ENCODE measurements at regions not wholly inside any gene's neighbourhood (a gene's known extent, or its start where the extent isn't known, plus 50 kb on each side); places are given as distances from the start of the nearest gene placed in this dataset.
"Not testable (repeated sequence)": the region's sequence is repeated elsewhere in the genome, so short reads cannot be mapped to it uniquely, and the experiment has no call there.

DNA sequence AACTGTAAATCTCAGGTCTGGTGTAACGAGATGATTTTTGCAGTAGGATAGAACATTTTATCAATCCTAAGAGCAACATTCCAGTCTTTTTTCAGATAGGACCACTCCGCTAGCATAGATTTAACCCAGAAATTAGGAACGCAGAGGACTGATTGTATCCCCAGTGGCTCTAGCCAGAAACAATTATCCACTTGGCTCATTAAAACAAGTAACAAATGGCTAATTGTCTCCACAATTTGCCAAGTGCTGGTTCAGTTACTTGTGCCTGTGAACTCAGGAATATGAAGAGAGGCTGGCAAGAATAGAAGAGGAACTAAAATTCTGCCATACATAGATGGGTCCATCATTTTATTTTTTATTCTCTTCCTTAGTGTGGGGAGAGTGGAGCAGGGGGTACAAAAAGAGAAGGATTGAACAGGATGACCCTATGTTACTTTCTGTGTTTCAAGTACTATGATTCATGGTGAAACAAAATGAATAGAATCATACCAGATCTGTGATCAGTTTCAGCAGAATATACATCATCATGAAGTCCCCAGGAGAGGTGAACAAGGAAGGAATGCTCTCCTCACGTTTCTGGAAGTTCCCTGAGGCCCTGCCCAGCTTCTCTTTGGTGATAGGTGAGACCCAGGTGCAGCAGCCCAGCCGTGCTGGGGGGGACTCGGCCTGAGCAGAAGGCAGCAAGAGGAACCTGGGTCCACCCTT lies 121.6 kb downstream of the ARL4C start:
- no peak for DNase-seq

DNA sequence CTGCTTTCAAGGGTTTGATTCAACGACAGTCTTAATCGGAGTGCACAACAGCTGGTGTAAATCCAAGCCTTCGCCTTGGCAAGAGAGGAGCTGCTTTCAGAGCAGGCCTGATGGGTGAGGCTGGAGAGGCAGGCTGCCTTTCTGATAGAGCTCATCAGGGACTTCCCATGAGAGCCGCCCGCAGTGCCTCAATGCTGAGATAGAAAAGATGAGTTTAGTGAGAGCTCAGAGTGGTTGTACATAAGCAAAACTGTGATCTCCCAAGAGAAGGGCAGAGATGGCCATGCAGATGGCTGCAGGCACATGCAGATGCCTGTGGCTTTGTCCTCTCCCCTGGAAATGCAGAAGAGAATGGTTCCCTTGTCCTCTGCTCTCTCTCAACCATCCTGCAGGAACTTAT lies 122.1 kb downstream of the ARL4C start:
- no peak for DNase-seq

DNA sequence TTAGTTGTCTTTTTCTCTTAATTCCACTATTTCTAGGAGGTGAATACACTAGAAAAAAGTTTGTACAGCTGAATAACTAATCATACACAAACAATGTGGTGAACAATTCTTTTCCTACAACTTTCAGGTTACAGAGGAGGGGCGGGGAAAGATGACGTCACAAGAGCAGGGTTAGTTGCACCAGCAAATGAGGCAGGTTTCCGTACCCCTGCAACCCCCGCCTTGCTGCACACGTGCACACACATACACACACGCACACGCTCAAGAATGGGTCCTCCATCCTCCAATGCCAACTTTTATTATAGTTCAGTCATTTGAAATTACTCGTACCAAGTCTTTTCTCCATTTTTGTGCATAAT lies 122.8 kb downstream of the ARL4C start:
- no peak for DNase-seq

DNA sequence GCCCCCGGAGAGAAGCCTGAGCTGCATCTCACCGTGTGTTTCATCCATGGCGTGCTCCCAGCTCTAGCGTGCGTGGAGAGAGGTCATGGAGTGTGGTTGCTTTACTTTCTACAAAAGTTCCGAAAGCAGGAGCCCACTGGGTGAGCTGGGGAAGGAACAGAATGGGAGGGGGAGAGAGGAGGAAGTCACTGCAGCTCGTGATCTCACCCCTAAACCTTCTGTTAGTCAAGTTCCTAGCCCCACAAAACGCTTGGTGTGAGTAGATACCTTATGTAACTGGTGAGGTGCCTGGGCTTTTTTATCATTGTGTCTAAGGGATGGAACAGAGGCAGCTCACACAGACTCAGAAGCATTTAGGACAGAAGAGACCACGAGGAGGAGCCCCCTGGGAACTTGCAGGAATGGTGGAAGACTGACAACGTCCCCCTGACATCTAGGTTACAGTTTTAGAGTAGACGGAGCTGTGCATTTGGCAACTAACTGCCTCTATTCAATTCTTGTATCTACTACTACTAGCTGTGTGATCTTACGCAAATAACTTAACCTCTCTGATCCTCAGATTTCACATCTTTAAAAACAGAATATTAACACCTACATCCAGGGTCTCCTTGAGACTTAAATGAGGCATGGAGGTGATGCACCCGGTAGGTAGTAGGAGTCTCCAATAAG lies 123.3 kb downstream of the ARL4C start:
- no peak for DNase-seq

DNA sequence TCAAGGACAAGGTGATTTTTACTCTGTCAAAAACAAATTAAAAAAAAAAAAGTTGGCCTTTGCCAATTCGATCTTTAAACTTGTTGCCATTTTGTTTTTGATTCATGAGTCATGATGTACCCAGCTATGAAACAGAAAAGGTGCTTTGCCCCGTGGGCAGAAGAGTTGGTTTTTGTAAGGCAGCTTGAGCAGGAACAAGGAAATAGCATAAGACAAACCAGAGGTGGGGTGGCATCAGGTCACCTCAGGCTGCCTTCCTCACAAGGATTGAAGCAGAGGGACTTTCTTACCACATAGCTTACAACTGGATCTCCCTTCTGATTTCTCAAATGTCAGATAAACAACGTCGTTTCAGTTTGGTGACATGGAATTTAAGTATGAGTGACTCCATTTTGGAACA lies 123.8 kb downstream of the ARL4C start:
- DNase-seq: no peak

DNA sequence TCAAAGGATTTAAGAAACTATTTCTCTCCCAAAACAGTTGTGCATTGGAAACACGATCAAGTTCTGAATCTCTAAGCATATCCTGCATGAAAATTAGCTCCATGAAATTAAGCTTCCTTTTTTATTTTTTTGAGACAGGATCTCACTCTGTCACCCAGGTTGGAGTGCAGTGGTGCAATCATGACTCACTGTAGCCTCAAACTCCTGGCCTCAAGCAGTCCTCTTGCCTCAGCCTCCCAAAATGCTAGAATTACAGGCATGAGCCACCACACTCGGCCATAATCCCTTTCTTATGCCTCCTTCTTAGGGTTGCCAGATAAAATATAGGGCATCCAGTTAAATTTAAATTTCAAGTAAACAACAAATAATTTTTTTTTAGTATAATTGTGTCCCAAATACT lies 124.4 kb downstream of the ARL4C start:
- no peak for DNase-seq

DNA sequence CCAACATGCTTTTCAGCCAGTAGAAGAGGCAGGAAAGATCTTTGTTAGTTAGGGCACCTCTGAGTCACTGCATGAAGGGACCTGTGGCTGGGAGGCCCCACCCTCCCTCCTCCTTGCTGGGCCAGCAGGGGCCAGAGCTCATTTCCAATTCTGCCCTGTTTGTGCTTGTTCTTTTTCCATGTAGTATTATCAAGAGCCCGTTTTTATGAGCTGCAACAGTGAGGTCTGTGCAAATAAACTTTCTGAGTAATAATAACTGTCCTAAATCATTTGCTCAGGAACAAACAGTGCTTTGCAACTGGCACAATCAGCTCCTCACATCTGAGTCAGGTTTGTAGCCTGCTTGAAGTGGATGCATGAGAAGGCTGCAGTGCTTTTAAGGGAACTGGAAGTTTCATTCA lies 128.0 kb downstream of the ARL4C start:
- DNase-seq: peak in 1 of 56 donors; percentile 14

DNA sequence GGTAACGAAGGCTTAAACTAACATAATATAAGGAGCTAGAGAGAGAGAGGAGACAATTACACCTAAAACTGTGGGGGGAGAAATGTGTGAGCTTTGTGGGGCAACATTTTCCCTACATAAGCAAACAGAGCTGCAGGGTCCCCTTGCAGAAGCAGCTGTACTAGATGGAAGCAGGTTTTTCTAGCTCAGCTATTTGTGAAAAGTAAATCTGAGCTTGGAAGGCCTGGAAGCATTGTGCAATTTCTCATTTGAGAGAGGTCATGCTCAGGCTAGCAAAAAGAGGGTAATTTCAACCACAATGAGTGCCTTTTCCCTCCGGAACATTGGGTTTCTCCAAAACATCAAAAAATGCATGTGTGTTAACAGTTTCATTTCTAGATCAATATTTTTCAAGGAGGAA lies 130.0 kb downstream of the ARL4C start:
- no peak for DNase-seq

DNA sequence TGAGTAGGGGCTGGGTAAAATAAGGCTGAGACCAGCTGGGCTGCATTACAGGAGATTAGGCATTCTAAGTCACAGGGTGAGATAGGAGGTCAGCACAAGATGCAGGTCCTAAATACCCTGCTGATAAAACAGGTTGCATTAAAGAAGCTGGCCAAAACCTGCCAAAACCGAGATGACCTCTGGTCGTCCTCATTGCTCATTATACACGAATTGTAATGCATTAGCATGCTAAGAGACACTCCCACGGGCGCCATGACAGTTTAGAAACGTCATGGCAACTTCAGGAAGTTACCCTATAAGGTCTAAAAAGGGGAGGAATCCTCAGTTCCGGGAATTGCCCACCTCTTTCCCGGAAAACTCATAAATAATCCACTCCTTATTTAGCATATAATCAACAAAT lies 132.2 kb downstream of the ARL4C start:
- DNase-seq: no peak

DNA sequence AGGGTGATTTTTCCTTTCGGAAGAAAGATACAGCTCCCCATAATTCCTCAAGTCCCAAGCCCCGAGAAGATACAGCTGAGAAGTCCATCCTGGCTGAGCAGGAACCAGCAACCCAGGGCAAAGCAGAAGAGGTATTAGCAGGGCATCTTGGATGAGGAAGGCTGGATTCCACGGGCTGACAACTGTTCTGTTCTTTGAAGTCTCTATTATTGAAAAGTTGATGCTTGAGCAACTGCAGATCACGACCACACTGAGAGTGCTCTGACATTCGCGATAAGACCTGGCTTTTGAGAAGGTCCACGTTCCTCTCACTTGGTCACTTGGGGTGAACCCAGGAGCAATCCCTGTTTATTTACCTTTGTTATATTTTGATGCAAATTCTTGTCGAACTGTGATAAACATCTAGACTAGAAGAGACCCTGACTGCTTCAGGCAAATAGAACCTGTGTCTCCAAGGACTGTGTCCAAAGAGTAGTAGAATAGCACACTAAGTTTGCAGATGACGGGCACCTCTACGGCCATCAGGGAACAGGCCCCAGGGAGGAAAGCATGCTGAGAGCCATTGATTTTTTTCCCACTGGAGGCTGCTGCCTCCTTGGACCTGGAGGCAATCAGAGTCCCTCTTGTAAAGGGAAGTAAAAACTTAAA lies 133.1 kb downstream of the ARL4C start:
- DNase-seq: no peak

DNA sequence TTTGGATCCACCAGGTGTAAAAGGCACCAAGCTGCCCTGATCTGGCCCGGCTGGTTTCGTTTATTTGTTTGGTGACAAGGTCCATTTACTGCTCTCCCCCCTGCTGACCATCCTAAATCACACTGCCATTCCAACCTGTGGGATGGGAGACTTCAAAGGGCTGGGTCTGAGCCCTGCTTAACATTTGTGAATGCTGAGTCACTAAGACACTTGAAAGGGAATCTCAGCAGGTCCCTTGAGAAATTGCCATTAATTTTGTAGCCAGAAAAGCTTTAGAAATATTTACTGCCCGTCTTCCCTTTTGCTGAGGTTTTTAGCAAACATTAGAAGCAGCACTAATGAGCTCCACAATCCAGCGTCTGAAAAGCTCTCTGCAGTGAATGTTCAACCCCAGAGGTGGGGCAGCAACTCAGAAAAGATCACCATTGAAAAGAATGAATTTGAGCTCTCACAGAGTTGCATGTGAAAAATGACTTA lies 133.8 kb downstream of the ARL4C start:
- no peak for DNase-seq

DNA sequence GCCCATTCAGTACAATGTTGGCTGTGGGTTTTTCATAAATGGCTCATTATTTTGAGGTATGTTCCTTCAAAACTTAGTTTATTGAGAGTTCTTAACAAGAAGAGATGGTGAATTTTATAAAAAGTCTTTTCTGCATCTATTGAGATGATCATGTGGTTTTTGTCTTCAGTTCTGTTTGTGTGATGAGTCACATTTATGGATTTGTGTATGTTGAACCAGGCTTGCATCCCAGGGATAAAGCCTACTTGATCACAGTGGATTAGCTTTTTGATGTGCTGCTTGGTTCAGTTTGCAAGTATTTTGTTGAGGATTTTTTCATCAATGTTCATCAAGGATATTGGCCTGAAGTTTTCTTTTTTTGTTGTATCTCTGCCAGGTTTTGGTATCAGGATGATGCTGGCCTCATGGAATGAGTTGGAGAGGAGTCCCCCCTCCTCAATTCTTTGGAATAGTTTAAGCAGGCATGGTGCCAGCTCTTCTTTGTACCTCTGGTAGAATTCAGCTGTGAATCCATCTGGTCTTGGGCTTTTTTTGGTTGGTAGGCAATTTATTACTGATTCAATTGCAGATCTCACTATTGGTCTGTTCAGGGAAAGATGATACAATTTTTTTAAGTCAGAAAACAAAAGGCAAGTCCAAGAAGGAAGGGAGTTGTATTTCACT lies 136.4 kb downstream of the ARL4C start:
- not testable (repeated sequence) for DNase-seq

DNA sequence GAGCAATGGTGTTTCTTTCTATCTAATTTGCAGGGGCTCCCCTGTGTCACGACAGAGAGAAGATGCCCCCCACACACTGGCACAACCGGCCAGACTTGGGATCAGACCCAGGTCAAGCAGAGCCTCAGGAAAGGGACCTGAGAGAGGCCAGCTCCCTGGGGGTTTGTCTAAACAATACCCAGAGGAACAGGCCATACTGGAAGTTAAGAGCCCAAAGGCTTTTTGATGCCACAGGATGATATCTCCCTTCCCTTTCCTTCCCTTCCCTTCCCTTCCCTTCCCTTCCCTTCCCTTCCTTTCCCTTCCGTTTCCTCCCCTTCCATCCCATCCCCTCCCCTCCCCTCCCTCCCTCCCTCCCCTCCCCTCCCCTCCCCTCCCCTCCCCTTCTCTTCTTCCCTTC lies 139.2 kb downstream of the ARL4C start:
- DNase-seq: no peak

DNA sequence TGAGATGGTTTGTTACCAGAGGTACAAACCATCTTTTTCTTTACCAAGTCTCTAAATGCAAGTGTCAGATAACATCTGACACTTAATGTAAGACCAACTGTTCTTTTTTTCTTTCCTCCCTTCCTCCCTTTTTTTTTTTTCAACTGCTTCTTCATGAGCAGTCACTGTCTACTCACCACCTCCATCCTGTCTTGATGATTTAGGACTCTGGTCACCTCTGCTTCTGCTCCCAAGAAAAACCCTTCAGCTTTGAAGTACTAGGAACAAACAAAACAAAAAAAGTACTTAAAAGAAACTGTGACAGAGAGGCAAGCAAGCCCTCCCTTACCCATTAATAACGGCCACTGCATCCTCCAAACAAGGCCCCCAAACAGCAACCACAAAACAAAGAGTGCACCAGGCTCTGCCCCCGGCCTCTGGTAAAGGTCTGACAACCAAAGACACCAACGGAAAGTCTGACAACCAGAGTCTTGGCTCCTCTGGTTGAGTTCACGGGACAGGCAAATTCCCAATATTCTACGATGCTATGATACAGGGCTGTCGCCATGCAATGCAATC lies 141.0 kb downstream of the ARL4C start:
- no peak for DNase-seq

DNA sequence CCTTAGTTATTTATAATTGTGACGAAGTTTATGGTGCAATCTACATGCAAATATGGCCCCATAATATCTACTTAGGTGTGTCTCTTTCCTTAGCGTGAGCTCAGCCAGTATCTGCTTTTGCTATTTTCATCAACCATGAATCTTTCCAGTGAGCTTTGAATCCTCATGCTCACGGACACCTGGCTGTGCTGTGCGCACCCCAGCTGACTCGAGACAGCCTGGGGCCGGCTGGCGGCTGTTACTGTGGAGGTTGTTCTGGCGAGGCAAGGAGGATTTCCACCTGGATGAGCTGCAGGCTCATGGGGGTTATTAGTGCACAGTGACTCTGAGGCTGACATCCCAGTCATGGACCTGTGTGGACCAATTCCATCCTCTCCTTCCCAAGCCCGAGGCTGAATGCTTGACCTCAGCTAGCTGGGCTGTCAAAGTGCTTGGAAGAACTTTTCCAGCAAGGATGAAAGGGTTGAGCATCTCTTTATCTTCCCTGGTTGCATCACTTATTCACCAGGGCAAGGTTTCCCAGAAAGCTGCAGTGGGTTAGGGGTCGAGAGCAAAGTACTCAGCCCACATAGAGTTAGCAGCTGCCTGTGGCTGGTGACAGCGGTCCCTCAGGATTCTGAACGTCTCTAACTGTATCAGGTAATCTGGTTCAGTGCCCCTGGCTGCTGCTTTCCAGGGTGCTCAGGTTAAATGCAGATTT lies 141.7 kb downstream of the ARL4C start:
- no peak for DNase-seq

DNA sequence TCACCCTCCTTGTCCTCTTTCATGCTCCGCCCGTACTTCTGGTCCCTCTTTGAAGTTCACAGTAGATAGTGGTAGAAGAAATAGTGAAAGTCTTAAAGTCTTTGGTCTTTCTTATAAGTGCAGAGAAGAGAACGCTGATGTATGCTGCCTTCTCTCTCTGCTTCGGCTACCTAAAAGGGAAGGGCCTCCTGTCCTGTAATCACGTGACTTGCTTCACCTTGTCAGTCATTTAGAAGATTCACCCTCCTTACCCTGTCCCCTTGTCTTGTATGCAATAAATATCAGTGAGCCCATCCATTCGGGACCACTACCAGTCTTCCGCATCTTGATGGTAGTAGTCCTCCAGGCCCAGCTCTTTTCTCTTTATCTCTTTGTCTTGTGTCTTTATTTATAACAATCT lies 144.6 kb downstream of the ARL4C start:
- DNase-seq: no peak

DNA sequence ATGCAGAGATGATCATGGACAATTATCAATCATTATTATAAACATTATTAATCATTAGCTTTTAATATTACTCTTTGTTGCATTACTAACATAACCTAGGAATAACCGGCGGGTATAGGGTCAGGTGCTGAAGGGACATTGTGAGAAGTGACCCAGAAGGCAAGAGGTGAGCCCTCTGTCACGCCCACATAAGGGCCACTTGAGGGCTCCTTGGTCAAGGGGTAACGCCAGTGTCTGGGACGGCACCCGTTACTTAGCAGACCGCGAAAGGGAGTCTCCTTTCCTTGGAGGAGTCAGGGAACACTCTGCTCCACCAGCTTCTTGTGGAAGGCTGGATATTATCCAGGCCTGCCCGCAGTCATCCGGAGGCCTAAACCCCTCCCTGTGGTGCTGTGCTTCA lies 145.0 kb downstream of the ARL4C start:
- not testable (repeated sequence) for DNase-seq

DNA sequence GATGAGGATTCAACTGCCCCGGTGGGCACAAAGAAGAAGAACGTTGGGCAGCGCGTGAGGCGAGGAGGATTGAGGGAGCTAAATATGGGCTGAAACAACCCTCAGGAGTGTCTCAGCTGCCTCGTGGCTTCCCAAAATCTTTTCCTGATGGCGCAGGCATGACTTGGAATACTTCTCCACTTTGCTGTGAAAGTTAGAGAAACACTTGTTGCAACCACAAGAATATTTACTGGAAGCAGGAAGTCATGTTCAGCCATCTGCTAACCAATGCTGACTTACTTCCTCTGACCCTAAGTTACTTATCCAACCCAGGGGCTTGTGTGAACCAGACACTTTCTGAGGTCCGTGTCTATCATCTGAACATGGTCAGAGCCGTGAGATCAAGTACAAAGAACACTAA lies 148.8 kb downstream of the ARL4C start:
- DNase-seq: peak in 1 of 56 donors; percentile 26

DNA sequence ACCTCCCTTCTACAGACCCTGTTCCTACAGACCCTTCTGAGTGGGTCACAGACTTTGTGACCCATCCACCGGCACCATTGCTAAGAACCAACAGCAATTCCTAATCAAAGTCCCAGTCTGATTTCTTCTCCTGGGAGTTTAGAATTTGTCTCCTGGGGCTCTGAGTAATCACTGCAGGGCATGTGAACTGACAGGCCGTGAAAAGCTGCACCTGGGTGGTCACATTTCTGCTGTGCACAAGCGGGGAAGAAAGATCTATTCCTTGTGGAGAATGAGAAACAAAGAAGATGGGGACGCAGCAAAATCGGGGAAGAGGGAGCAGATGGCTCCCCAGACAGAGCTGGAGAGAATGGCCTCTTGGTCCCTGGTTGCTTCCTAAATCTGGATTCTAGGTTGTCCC lies 151.0 kb downstream of the ARL4C start:
- DNase-seq: no peak

DNA sequence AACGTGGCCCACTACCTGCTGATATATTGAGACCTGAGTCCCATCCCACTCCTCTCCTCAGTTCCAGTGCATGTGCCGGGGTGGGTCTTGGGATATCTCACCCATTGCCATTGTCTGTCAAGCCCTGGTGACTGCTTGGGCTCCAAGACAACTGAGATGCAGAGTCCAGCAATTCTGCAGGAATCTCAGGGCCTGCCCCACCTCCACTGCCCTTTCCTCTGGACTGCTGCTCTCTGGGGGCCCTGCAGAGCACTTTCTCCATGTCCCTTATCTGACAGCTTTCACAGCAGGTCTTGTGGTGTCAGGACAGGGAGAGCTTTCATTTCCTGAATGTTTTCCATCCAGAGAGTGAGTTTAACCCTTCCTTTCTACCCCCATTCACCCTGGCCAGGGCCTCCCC lies 152.9 kb downstream of the ARL4C start:
- DNase-seq: no peak

DNA sequence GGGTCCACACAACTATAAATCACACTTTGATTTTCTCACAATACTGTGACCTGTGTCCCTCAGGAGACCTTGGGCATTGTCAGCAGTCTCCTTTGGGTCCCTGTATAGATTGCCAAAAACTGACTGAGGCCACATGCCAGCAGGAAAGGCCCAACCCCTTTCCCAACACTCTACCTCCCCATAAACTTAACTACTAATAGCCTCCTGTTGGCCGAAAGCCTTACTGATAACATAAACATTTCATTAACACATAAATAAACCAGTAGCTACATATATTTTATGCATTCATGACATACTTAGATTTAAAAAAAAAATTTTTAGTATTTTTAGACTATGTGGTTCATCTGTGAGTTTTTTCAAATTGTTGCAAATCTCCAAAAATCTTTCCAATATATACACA lies 153.5 kb downstream of the ARL4C start:
- no peak for DNase-seq

All from amygdala (tissue), 56 donors.